K562 (cell line): ENCODE measurements at regions not wholly inside any gene's neighbourhood (a gene's known extent, or its start where the extent isn't known, plus 50 kb on each side); places are given as distances from the start of the nearest gene placed in this dataset.

Experiments used
- ATAC-seq: fragments of 200-7000 bp; cut with Tn5 transposase; 3 replicates; pipeline ENCODE4 v1.9.1; 2020; ENCODE audit warnings: moderate library complexity
- BruUV-seq: library from RNA; stranded (reverse); fragments of 400-500 nt; replicated peaks from 2 replicates; lab custom pipeline; 2021; lab: Mats Ljungman, UMichigan
- CTCF ChIA-PET: fragments of 300-600 bp; formaldehyde crosslinking; extraction: SDS; loops from one replicate; lab custom pipeline; 2021; ENCODE audit warnings: low intra/inter-chr PET ratio; lab: Yijun Ruan, JAX
- POLR2A ChIA-PET: fragments of 300-600, 350-650 bp; sonication (Branson Sonifier 250); formaldehyde crosslinking; extraction: SDS; loops from one replicate; lab custom pipeline; 2021; ENCODE audit warnings: antibody characterized with exemption, inconsistent platforms; lab: Yijun Ruan, JAX
- DNase-seq, 4 experiments: peaks; one replicate each; pipeline versions ENCODE4 v3.0.0 to v3.0.0-alpha.2; 2011 to 2018; ENCODE audit warnings: low spot score in 3 of 4, mixed read lengths in 3 of 4; ENCODE audit errors: extremely low read depth in 1 of 4
- FAIRE-seq: peaks from 2 replicates; lab custom pipeline; 2011; peaks lifted over from hg19 to GRCh38; lab: Jason Lieb, UNC
- H2AFZ ChIP-seq: 2 replicates; pipeline ENCODE4 v1.6.0; 2011; ENCODE audit warnings: low read depth, low read length, control low read depth, inconsistent platforms
- H3K27ac ChIP-seq: fragments of 200-600 bp; 3 replicates; pipeline ENCODE4 v1.8.0; 2011; ENCODE audit warnings: low read depth, mild to moderate bottlenecking, control low read depth, inconsistent platforms, low read length, moderate library complexity, mixed read lengths; ENCODE audit errors: extremely low read depth
- H3K27me3 ChIP-seq, 2 experiments: fragments of 300-600 bp in 1 of 2; 2 replicates in 1 of 2; 3 replicates in 1 of 2; pipeline versions ENCODE4 v1.6.0 to v1.8.0; 2011; ENCODE audit warnings: inconsistent platforms in 2 of 2, low read length in 2 of 2, mild to moderate bottlenecking in 1 of 2, mixed read lengths in 1 of 2, moderate library complexity in 1 of 2; ENCODE audit not compliant: control insufficient read depth in 2 of 2, insufficient read depth in 2 of 2
- H3K36me3 ChIP-seq: fragments of 300-600 bp; 3 replicates; pipeline ENCODE4 v1.8.0; 2011; ENCODE audit warnings: mild to moderate bottlenecking, low read length, inconsistent platforms; ENCODE audit not compliant: control insufficient read depth, insufficient read depth
- H3K4me1 ChIP-seq, 2 experiments: fragments of 200-600 bp in 1 of 2; replicated peaks in 1 of 2; 2 replicates in 1 of 2; 3 replicates in 1 of 2; pipeline versions ENCODE4 v1.5.1 to v1.8.0; 2011; ENCODE audit warnings: inconsistent platforms in 2 of 2, low read length in 2 of 2, mild to moderate bottlenecking in 1 of 2, mixed read lengths in 1 of 2, moderate library complexity in 1 of 2; ENCODE audit not compliant: control insufficient read depth in 2 of 2, insufficient read depth in 2 of 2
- H3K4me2 ChIP-seq: 2 replicates; pipeline ENCODE4 v1.6.1; 2011; ENCODE audit warnings: low read length, control low read depth, inconsistent platforms, mixed read lengths; ENCODE audit not compliant: insufficient read depth
- H3K4me3 ChIP-seq: fragments of 200-600 bp; sonication (generic), shearing (Covaris generic); 2 replicates; pipeline ENCODE4 v1.5.1; 2016; ENCODE audit warnings: control low read depth, inconsistent platforms
- H3K79me2 ChIP-seq: fragments of 200-600 bp; 3 replicates; pipeline ENCODE4 v1.8.0; 2011; ENCODE audit warnings: low read length, inconsistent platforms; ENCODE audit not compliant: control insufficient read depth, insufficient read depth
- H3K9ac ChIP-seq, 2 experiments: 2 replicates each; pipeline versions ENCODE4 v1.6.0 to v1.6.1; 2011; ENCODE audit warnings: low read depth in 2 of 2, low read length in 2 of 2, control low read depth in 1 of 2, inconsistent platforms in 1 of 2, mild to moderate bottlenecking in 1 of 2, mixed read lengths in 1 of 2; ENCODE audit not compliant: insufficient read depth in 1 of 2
- H3K9me1 ChIP-seq: one replicate; pipeline ENCODE4 v1.6.0; 2011; ENCODE audit warnings: inconsistent platforms, mild to moderate bottlenecking, low read length, moderate library complexity; ENCODE audit not compliant: control insufficient read depth, insufficient read depth
- H3K9me3 ChIP-seq: replicated peaks from 2 replicates; pipeline ENCODE4 v1.5.1; 2011; ENCODE audit warnings: low read depth, low read length, inconsistent platforms; ENCODE audit not compliant: control insufficient read depth, insufficient read depth
- H4K20me1 ChIP-seq: replicated peaks from 2 replicates; pipeline ENCODE4 v1.6.1; 2011; ENCODE audit warnings: low read length, inconsistent platforms, mixed read lengths; ENCODE audit not compliant: control insufficient read depth, insufficient read depth
- EGR1 ChIP-seq: fragments of 450-650 bp; conservative IDR thresholded peaks from 2 replicates; pipeline ENCODE4 v1.6.1; 2017; ENCODE audit warnings: mild to moderate bottlenecking
- NFATC3 ChIP-seq: fragments of 450-650 bp; IDR thresholded peaks from 2 replicates; pipeline ENCODE4 v1.6.1; 2017; ENCODE audit warnings: mild to moderate bottlenecking
- RBM15 ChIP-seq: fragments of 200-400 bp; formaldehyde crosslinking; IDR thresholded peaks from 2 replicates; pipeline ENCODE4 v1.6.1; 2018; ENCODE audit warnings: mild to moderate bottlenecking, low read length, moderate library complexity; ENCODE audit not compliant: insufficient read depth
- XRCC5 ChIP-seq: fragments of 200-400 bp; formaldehyde crosslinking; IDR thresholded peaks from 2 replicates; pipeline ENCODE4 v1.6.1; 2017; ENCODE audit warnings: low read depth, mild to moderate bottlenecking, low read length
- ZBTB7A ChIP-seq: IDR thresholded peaks from 2 replicates; pipeline ENCODE4 v1.6.1; 2011; ENCODE audit warnings: low read depth, mild to moderate bottlenecking, low read length, moderate library complexity, borderline replicate concordance; ENCODE audit not compliant: control insufficient read depth
- WGBS: fragments of 100-300 bp; shearing (Covaris generic); methylation state at CpG from one replicate; pipeline ENCODE4 v1.1.6; 2016; ENCODE audit warnings: low coverage, mixed read lengths; ENCODE audit not compliant: insufficient coverage; ENCODE audit errors: missing lambda C conversion rate; 5-methylcytosine and 5-hydroxymethylcytosine counted together
- in situ Hi-C: fragments of 300-500 bp; cut with MboI; formaldehyde crosslinking; loops from 4 replicates; pipeline ENCODE4 v1.15.0; 2018; ENCODE audit warnings: inconsistent platforms, mixed read lengths
- intact Hi-C: fragments of 100-400 bp; cut with micrococcal nuclease; formaldehyde crosslinking; loops from 2 replicates; pipeline ENCODE4 v1.14.2; 2022
- TF ChIP-seq, protein P1 (sequence below): sonication (generic); formaldehyde crosslinking; IDR thresholded peaks from 2 replicates; pipeline ENCODE4 v1.9.0; 2022; ENCODE audit warnings: mild to moderate bottlenecking, missing genetic modification reagents
- TF ChIP-seq, protein P2 (sequence below): fragments of 250-450 bp; sonication (Bioruptor Pico); IDR thresholded peaks from 2 replicates; pipeline ENCODE4 v1.4.0; 2020; ENCODE audit warnings: borderline replicate concordance
- TF ChIP-seq, protein P3 (sequence below): fragments of 250-450 bp; sonication (Bioruptor Pico); IDR thresholded peaks from 2 replicates; pipeline ENCODE4 v1.8.0; 2021; ENCODE audit warnings: moderate library complexity, mild to moderate bottlenecking, inconsistent platforms

DNA sequence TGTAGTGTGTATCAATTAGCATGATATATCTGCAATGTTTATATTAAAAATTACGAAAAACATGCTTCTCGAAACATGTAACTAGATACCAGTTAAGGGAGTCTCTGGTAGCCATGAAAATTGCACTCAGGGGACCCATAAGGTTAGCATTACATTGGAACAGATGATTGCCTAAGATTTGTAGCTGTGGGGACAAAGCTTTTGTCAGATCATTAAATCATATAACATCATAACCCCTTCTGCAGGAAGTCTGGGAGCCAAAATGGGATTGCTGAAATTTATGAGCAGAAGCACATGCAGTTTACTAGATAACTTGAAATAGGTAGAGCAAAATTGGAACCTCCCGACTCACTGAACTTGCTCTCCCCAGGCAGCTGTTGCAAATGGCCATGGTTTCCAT lies 235.0 kb upstream of the IGFBP3 start:
- no peaks in the 10 kb centered on the region for H3K27me3 ChIP-seq
- no peak overlapping the region for H2AFZ ChIP-seq
- intact Hi-C loops (no loop called here), in situ Hi-C loops (no loop called here)
- H3K4me2 ChIP-seq = no peak overlapping the region
- no peak for DNase-seq
- no peaks in the 10 kb centered on the region for H3K4me1 ChIP-seq
- ATAC-seq = no peak
- no peak overlapping the region for H3K9ac ChIP-seq
- no peaks in the 10 kb centered on the region for H3K79me2 ChIP-seq
- no peak overlapping the region for H3K4me3 ChIP-seq
- no peaks in the 10 kb centered on the region for H3K36me3 ChIP-seq
- no TSS peak for BruUV-seq
- ChIA-PET CTCF (no interaction called here), POLR2A (interaction anchor here (0.5 kb wide), 1 partner anchor 75 kb away, joined by 3 read pairs; no protein-coding TSS in a partner anchor)
- H3K9me1 ChIP-seq = no peaks in the 10 kb centered on the region
- 2% methylated on average over 3 of the region's 3 CpGs for WGBS
- TF ChIP-seq, protein P1, sequence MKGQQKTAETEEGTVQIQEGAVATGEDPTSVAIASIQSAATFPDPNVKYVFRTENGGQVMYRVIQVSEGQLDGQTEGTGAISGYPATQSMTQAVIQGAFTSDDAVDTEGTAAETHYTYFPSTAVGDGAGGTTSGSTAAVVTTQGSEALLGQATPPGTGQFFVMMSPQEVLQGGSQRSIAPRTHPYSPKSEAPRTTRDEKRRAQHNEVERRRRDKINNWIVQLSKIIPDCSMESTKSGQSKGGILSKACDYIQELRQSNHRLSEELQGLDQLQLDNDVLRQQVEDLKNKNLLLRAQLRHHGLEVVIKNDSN (CRISPR knock-in tag) = no peak
- TF ChIP-seq, protein P2, sequence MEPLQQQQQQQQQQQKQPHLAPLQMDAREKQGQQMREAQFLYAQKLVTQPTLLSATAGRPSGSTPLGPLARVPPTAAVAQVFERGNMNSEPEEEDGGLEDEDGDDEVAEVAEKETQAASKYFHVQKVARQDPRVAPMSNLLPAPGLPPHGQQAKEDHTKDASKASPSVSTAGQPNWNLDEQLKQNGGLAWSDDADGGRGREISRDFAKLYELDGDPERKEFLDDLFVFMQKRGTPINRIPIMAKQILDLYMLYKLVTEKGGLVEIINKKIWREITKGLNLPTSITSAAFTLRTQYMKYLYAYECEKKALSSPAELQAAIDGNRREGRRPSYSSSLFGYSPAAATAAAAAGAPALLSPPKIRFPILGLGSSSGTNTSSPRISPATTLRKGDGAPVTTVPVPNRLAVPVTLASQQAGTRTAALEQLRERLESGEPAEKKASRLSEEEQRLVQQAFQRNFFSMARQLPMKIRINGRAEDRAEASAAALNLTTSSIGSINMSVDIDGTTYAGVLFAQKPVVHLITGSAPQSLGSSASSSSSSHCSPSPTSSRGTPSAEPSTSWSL = no peak
- no peak for TF ChIP-seq EGR1
- no peak for TF ChIP-seq NFATC3
- TF ChIP-seq RBM15 = no peak
- TF ChIP-seq XRCC5 = no peak
- TF ChIP-seq, protein P3, sequence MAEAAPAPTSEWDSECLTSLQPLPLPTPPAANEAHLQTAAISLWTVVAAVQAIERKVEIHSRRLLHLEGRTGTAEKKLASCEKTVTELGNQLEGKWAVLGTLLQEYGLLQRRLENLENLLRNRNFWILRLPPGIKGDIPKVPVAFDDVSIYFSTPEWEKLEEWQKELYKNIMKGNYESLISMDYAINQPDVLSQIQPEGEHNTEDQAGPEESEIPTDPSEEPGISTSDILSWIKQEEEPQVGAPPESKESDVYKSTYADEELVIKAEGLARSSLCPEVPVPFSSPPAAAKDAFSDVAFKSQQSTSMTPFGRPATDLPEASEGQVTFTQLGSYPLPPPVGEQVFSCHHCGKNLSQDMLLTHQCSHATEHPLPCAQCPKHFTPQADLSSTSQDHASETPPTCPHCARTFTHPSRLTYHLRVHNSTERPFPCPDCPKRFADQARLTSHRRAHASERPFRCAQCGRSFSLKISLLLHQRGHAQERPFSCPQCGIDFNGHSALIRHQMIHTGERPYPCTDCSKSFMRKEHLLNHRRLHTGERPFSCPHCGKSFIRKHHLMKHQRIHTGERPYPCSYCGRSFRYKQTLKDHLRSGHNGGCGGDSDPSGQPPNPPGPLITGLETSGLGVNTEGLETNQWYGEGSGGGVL (CRISPR knock-in tag) = no peak
- no peak for TF ChIP-seq ZBTB7A
- H3K27ac ChIP-seq = no peak overlapping the region
- no peaks in the 10 kb centered on the region for H3K9me3 ChIP-seq
- no peaks in the 10 kb centered on the region for H4K20me1 ChIP-seq
- FAIRE-seq = no peak
